Caco-2 (cell line): ENCODE measurements at regions not wholly inside any gene's neighbourhood (a gene's known extent, or its start where the extent isn't known, plus 50 kb on each side); places are given as distances from the start of the nearest gene placed in this dataset.

ENCODE experiments used
- BruUV-seq: library from RNA; stranded (reverse); fragments of 400-500 nt; replicated peaks from 2 replicates; lab custom pipeline; 2021; lab: Mats Ljungman, UMichigan
- CTCF ChIA-PET: fragments of 300-600 bp; sonication (Branson Sonifier 250); formaldehyde crosslinking; loops from one replicate; lab custom pipeline; 2022; ENCODE audit warnings: antibody characterized with exemption; lab: Charles Lee
- POLR2A ChIA-PET: fragments of 300-600 bp; sonication (Branson Sonifier 250); formaldehyde crosslinking; loops from one replicate; lab custom pipeline; 2022; ENCODE audit warnings: antibody characterized with exemption; lab: Charles Lee
- DNase-seq, 2 experiments: peaks; one replicate each; pipeline versions ENCODE4 v3.0.0 to v3.0.0-alpha.2; 2020 to 2022
- H3K27me3 ChIP-seq: replicated peaks from 2 replicates; pipeline ENCODE4 v1.6.0; 2011; ENCODE audit warnings: low read length; ENCODE audit not compliant: control insufficient read depth, insufficient read depth
- H3K36me3 ChIP-seq: 2 replicates; pipeline ENCODE4 v1.5.1; 2011; ENCODE audit warnings: low read length; ENCODE audit not compliant: control insufficient read depth, insufficient read depth
- H3K4me1 ChIP-seq: fragments of 250-450 bp; sonication (Bioruptor Pico); 2 replicates; pipeline ENCODE4 v1.5.1; 2020; ENCODE audit warnings: mild to moderate bottlenecking
- H3K4me3 ChIP-seq: 2 replicates; pipeline ENCODE4 v1.5.1; 2011; ENCODE audit warnings: low read depth, mild to moderate bottlenecking, control low read depth, low read length
- H3K9me3 ChIP-seq: fragments of 250-450 bp; sonication (Bioruptor Pico); 2 replicates; pipeline ENCODE4 v1.5.1; 2020; ENCODE audit warnings: mild to moderate bottlenecking, moderate library complexity
- H3K27ac Mint-ChIP-seq: one replicate; pipeline ENCODE4 v1.8.0; 2022; ENCODE audit warnings: mixed read lengths; ENCODE audit not compliant: unreplicated experiment
- H3K27me3 Mint-ChIP-seq: one replicate; pipeline ENCODE4 v1.8.0; 2022; ENCODE audit warnings: mixed read lengths; ENCODE audit not compliant: insufficient read depth, unreplicated experiment
- H3K36me3 Mint-ChIP-seq: one replicate; pipeline ENCODE4 v1.8.0; 2022; ENCODE audit warnings: mild to moderate bottlenecking, mixed read lengths; ENCODE audit not compliant: insufficient read depth, unreplicated experiment
- H3K4me1 Mint-ChIP-seq: one replicate; pipeline ENCODE4 v1.8.0; 2022; ENCODE audit warnings: low read depth, mixed read lengths; ENCODE audit not compliant: unreplicated experiment
- H3K4me3 Mint-ChIP-seq: one replicate; pipeline ENCODE4 v1.8.0; 2022; ENCODE audit warnings: mild to moderate bottlenecking, moderate library complexity, mixed read lengths; ENCODE audit not compliant: unreplicated experiment
- H3K9me3 Mint-ChIP-seq: one replicate; pipeline ENCODE4 v1.8.0; 2022; ENCODE audit warnings: mixed read lengths; ENCODE audit not compliant: unreplicated experiment
- intact Hi-C: fragments of 100-400 bp; cut with micrococcal nuclease; formaldehyde crosslinking; loops from one replicate; pipeline ENCODE4 v1.10.0; 2022; ENCODE audit not compliant: unreplicated experiment
- TF ChIP-seq, protein P1 (sequence below), 2 experiments: fragments of 200-600 bp in 1 of 2; IDR thresholded peaks; 1 replicate in 1 of 2; 2 replicates in 1 of 2; pipeline versions ENCODE4 v1.5.1 to v1.8.0; 2011 to 2022; ENCODE audit warnings: antibody characterized with exemption in 1 of 2, control low read depth in 1 of 2, inconsistent platforms in 1 of 2, low read depth in 1 of 2, low read length in 1 of 2, mild to moderate bottlenecking in 1 of 2, moderate library complexity in 1 of 2; ENCODE audit not compliant: insufficient read depth in 1 of 2, severe bottlenecking in 1 of 2, unreplicated experiment in 1 of 2

DNA sequence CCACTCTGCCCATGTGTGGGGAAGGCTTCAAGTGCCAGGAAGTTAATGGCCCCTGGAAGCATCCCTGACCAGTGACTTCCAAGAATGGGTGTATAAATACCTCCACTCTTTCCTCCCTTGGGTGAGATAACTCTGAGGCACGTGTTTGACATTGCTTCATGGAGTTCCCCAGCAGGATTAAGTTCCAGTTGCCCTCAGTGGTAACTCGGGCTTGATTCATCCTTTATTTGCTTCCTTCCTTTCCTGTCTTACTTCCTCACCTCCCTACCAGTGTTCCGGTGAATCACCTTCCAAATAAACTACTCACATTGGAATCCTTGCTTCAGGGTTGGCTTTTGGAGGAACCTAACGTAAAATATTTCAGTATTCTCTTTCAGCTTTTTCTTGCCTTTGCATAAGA is 84.6 kb upstream of the JAG1 start:
- H3K4me1 ChIP-seq, result no peaks in the 10 kb centered on the region
- no TSS peak for BruUV-seq
- H3K9me3 Mint-ChIP-seq, result peaks cover 14% of the 10 kb centered on the region
- H3K4me3 ChIP-seq, result no peak overlapping the region
- TF ChIP-seq, protein P1, sequence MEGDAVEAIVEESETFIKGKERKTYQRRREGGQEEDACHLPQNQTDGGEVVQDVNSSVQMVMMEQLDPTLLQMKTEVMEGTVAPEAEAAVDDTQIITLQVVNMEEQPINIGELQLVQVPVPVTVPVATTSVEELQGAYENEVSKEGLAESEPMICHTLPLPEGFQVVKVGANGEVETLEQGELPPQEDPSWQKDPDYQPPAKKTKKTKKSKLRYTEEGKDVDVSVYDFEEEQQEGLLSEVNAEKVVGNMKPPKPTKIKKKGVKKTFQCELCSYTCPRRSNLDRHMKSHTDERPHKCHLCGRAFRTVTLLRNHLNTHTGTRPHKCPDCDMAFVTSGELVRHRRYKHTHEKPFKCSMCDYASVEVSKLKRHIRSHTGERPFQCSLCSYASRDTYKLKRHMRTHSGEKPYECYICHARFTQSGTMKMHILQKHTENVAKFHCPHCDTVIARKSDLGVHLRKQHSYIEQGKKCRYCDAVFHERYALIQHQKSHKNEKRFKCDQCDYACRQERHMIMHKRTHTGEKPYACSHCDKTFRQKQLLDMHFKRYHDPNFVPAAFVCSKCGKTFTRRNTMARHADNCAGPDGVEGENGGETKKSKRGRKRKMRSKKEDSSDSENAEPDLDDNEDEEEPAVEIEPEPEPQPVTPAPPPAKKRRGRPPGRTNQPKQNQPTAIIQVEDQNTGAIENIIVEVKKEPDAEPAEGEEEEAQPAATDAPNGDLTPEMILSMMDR (IDR thresholded peaks at IDR 0.05; ENCODE audit: insufficient read depth in 1 of 2, low read depth in 1 of 2, low read length in 1 of 2, severe bottlenecking in 1 of 2, unreplicated experiment in 1 of 2), result no peak
- no peak overlapping the region for H3K27ac Mint-ChIP-seq
- ChIA-PET POLR2A (no interaction called here), CTCF (no interaction called here)
- no peak for DNase-seq
- no peaks in the 10 kb centered on the region for H3K36me3 Mint-ChIP-seq
- H3K27me3 ChIP-seq, result no peaks in the 10 kb centered on the region
- no peaks in the 10 kb centered on the region for H3K27me3 Mint-ChIP-seq
- no peaks in the 10 kb centered on the region for H3K36me3 ChIP-seq
- H3K4me1 Mint-ChIP-seq, result no peaks in the 10 kb centered on the region
- no peaks in the 10 kb centered on the region for H3K9me3 ChIP-seq
- no peak overlapping the region for H3K4me3 Mint-ChIP-seq
- intact Hi-C loops, result no loop called here

DNA sequence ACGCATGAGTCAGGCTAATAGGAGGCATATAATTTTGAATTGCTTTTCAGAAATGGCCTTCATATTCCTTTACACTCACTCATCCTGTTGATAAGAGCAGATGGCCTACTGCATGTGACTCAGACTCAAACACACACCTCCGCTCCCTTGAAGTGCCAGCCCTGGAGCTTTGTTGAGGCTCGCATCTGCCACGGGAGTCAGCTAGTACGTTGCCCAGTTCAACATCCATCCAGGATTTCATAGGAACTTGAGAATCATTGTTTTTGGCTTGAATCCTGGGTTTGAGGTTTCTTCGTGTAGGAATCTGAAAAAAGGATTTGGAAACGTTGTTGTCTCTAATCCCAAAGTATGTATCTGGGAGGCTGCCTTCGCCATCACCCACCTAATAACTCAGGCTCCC is 87.4 kb upstream of the JAG1 start:
- no peaks in the 10 kb centered on the region for H3K36me3 Mint-ChIP-seq
- Histone ChIP-seq H3K9me3 (no peaks in the 10 kb centered on the region), H3K4me1 (no peaks in the 10 kb centered on the region), H3K4me3 (no peak overlapping the region), H3K27me3 (no peaks in the 10 kb centered on the region), H3K36me3 (no peaks in the 10 kb centered on the region)
- intact Hi-C loops, result no loop called here
- BruUV-seq, result no TSS peak
- TF ChIP-seq, protein P1 (IDR thresholded peaks at IDR 0.05; ENCODE audit: insufficient read depth in 1 of 2, low read depth in 1 of 2, low read length in 1 of 2, severe bottlenecking in 1 of 2, unreplicated experiment in 1 of 2), result no peak
- no peaks in the 10 kb centered on the region for H3K4me1 Mint-ChIP-seq
- peaks cover 14% of the 10 kb centered on the region for H3K9me3 Mint-ChIP-seq
- ChIA-PET POLR2A (no interaction called here), CTCF (no interaction called here)
- no peak overlapping the region for H3K4me3 Mint-ChIP-seq
- no peak for DNase-seq
- no peaks in the 10 kb centered on the region for H3K27me3 Mint-ChIP-seq
- H3K27ac Mint-ChIP-seq, result no peak overlapping the region

DNA sequence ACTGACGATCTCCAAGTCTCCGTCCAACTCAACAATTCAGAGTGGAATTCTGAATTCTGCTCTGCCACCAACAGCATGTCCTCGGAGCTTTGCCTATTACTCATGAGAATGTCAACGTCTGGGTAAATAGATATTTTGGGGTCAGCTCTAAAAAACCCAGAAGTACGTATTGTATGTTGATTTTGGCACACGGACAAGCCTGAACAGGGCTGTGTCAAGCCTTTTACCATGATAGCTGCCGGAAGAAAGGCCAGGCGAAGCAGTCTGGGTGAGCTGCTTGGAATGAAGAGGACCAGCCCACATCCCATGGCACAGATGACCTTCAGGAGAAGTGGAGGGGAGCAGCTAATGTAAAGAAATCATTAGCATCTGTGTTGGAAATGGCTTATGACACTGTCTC is 88.0 kb upstream of the JAG1 start:
- intact Hi-C loops, result no loop called here
- Histone ChIP-seq H3K27me3 (no peaks in the 10 kb centered on the region), H3K4me3 (no peak overlapping the region), H3K9me3 (no peaks in the 10 kb centered on the region), H3K36me3 (no peaks in the 10 kb centered on the region), H3K4me1 (no peaks in the 10 kb centered on the region)
- Mint-ChIP-seq H3K27me3 (no peaks in the 10 kb centered on the region), H3K9me3 (peaks cover 14% of the 10 kb centered on the region), H3K4me3 (no peak overlapping the region), H3K36me3 (no peaks in the 10 kb centered on the region), H3K4me1 (no peaks in the 10 kb centered on the region), H3K27ac (no peak overlapping the region)
- no peak for DNase-seq
- no TSS peak for BruUV-seq
- TF ChIP-seq, protein P1 (IDR thresholded peaks at IDR 0.05; ENCODE audit: insufficient read depth in 1 of 2, low read depth in 1 of 2, low read length in 1 of 2, severe bottlenecking in 1 of 2, unreplicated experiment in 1 of 2), result no peak
- CTCF ChIA-PET, result no interaction called here
- POLR2A ChIA-PET, result no interaction called here
